AG08396 (cell line): ENCODE measurements at regions not wholly inside any gene's neighbourhood (a gene's known extent, or its start where the extent isn't known, plus 50 kb on each side); places are given as distances from the start of the nearest gene placed in this dataset.
A peak's percentile ranks its signal among the peaks of the same experiment; 100 is the strongest.
"Not testable (repeated sequence)": the region's sequence is repeated elsewhere in the genome, so short reads cannot be mapped to it uniquely, and the experiment has no call there.

Source experiments
- DNase-seq: peaks from one replicate; pipeline ENCODE4 v3.0.0; 2012; ENCODE audit warnings: low spot score, mixed read lengths

DNA sequence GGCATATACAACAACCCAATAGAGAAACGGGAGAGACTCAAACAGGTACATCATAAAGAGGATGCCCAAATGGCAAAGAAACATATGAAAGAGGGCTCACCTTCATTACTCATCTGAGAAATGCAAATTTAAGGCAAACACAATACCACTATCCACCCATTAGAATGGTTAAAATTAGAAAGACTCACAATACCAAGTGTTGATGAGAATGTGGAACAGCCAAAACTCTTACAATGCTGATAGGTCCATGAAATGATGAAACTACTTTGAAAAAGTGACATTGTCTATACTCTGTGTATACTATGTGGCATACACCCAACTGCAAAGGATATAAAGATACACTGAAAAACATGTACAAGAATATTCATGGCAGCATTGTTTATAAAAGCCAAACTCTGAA, 96.2 kb upstream of the TSHZ3 start:
- no peak for DNase-seq

DNA sequence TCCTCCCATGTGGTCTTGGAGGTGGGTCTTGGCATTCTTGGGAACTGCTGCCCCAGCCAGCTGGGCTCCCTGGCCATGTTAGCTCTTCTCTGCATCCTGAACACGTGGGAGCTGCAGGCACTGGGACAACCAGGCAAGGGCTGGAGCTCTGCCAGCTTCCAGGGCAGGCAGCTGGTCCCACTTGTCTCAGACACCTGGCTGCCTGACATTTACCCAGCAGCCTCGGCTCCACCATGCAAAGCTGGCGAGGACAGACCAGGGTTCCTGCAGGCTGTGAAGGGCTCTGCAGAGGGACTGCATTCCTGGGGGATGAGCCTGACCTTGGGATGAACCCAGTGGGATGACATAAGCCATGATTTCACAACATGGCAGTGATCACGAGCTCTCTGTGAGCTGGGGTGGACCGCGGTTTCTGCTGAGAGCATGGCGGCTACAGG, 99.0 kb upstream of the TSHZ3 start:
- DNase-seq, result peak; percentile 86

DNA sequence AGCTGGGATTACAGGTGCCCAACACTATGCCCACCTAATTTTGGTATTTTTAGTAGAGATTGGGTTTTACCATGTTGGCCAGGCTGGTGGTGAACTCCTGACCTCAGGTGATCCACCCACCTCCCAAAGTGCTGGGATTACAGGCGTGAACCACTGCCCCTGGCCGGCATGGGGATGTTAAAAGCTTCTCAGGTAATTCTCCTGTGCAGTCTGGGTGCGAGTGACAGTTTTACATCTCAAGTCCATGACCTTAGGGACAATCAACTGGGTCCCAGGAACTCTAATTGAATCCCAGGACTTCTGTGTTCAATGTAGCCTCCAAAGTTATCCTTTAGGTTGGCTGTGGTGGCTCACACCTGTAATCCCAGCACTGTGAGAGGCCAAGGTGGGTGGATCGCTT, 100.1 kb upstream of the TSHZ3 start:
- no peak for DNase-seq

DNA sequence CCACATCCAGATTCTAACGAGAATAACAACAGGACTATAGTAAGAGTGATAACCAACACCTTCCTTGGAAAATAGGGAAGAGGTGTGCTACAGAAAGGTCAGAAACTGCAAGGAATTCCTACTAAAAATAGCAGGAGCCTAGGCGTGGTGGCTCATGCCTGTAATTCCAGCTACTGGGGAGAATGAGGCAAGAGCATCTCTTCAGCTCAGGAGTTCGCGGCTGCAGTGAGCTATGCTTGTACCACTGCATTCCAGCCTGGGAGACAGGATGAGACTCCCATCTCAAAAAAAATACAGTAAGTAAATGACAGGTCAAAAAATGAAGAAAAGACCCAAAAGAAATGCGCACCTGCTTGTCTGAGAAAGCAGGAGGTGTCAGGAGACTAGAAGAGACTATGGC, 101.5 kb upstream of the TSHZ3 start:
- no peak for DNase-seq

DNA sequence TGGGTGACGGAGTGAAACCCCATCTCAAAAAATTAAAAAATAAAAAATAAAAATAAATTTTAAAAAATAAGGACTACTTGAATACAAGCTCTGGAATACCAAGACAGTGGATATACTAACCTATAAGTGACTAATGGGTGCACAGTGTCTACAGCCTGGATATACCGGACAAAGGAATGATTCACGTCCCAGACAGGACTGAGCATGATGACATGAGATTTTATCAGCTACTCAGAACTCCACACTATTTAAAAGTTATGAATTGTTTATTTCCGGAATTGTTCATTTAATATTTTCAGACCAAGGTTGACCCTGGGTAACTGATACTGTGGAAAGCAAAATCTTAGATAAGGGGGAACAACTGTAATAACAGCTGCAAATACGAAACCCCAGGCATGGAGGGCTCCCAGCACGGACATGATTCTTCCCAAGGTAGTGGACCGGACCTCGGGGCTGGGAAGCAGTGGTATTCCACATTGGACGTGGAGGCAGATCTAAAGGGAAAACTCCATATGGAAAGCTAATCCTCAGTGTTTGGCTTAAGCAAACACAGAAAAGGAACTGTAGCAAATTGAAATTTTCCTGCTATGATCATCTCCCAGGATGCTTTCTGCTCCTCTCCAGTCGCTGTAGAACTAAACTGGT, 102.6 kb upstream of the TSHZ3 start:
- no peak for DNase-seq

DNA sequence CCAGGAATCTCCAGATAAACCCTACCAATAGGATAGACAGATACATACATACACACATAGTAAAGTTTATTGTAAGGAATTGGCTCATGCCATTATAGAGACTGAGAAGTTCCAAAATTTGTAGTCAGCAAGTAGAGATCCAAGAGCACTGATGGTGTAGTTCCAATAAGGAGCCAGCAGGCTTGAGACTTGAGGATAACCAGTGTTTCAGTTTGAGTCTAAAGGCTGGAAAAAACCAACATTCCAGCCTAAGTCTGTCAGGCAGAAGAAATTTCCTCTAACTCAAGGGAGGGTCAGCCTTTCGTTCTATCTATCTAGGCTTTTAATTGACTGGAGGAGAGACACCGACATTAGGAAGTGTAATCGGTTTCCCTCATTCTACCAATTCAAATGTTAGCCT, 110.2 kb upstream of the TSHZ3 start:
- DNase-seq, result no peak

DNA sequence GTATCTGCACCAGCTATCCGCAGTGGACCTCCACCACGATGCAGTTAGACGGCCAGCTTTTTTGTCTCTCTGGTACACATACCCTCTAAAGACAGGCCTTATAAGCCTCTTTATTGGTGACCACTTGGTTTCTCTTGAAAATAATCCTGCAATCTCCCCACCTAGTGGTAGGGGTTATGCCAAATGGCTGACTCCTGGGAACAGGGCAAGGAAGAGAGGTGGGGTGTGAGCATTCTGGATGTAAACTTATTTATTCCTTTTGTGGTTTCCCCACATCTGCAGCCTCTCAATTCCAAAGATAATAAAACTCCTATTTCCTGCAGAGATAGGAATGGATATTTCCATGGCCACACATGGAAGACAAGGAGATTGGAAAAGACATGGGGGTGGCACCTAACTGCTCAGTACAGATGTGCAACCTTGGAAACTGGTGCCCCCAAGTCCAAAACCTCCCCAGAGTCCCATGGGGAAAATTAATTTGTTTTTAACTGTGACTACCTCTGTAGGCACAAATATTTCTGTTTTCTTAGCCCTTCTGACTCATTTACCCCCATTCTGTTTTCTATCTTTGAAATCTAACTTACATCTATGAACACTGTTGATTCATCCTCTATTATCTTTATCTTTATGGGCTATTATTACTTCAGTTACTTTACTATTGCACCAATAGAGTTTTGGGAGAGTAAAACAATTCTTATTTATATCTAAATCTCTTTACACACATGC, 112.7 kb upstream of the TSHZ3 start:
- no peak for DNase-seq

DNA sequence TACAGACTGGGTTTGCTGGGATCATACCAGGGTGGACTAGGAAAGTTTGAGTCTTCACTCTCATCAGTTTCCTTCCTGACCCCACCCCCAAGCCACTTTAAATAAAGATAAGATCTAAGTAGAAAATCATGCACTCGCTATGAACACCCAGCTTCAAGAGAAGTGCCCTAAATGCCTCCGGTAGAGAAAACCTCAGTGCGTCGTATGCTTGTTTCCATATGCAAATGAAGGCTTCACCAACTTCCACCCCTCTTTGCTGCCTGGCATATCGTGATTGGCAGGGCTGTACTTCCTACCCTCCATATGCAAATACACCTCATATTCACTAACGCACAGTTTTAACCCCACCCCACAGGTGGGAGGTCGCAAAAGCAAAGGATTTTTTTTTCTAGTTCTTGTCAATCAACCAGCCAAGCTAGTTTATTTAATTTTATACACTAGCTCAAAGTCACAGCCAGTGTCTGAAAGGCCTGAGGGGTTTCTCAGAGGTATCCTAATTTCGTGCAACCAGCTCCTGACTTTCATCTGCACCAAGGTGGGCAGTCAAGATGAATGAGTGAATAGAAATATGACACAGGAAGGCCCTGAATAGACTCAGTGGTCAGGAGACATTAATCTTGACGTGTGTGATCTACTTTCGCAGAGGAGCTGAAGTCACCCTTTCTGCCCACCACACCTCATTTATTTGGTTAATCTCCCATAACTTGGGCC, 121.1 kb upstream of the TSHZ3 start:
- DNase-seq, result no peak

DNA sequence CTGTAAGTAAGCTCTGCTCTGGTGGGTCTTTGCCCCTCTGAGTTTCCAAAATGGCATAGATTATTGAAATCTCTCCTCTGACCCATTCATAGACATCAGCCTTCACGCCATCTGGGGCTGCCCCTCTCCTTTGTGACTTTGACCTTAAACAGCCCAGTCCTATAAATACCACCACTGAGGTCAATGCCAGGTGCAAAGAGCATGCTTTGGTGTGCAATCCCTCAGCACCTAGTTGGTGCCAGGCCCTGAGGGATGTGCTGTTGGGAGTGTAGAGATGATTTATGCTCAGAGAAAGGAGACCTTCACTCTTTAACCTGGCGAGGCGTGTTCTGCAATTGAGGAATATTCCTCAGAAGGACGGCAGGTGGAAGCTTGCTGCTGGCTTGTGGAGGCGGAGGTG, 121.7 kb upstream of the TSHZ3 start:
- no peak for DNase-seq

DNA sequence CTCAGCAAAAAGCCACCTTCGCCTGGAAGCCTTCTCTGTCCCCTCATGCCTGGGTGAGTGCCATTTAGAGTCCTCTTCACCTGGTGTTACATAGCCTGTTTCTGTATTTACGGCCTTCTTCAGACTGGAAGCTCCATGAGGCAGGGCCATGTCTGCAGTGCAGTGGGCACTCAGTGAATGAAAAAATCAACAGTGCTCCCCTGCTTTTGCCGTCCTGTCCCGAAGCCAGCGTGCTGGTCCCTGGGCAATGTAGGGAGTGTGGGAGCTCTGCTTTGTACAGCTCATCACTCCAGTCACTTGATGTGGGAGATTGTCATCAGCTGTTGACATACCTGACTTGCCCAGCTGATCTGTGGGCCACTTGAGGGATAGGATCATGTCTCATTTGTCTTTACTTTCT, 129.0 kb upstream of the TSHZ3 start:
- no peak for DNase-seq

DNA sequence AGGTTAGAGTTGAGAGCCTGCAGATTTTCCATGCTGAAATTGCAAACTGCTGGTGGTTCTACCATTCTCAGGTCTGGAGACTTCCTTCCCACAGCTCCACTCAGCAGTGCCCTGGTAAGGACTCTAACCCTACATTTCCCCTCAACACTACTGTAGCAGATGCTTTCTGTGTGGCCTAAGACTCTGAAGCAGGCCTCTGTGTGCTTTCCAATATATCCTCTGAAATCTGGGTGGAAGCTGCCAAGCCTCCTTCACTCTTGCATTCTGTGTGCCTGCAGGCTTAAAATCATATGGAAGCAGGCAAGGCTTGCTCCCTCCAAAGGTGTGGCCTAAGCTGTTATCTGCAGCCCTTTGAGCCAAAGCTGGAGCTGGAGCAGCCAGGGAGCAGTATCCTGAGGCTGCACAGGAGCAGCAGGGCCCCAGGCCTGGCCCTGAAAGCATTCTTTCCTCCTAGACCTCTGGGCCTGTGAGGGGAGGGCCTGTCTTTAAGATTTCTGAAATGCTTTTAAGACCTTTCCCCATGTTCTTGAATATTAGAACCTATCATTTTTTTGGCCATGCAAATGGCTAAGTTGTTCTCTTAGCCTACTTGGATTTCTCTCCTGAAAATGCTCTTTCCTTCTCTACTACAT, 134.1 kb upstream of the TSHZ3 start:
- DNase-seq, result no peak

DNA sequence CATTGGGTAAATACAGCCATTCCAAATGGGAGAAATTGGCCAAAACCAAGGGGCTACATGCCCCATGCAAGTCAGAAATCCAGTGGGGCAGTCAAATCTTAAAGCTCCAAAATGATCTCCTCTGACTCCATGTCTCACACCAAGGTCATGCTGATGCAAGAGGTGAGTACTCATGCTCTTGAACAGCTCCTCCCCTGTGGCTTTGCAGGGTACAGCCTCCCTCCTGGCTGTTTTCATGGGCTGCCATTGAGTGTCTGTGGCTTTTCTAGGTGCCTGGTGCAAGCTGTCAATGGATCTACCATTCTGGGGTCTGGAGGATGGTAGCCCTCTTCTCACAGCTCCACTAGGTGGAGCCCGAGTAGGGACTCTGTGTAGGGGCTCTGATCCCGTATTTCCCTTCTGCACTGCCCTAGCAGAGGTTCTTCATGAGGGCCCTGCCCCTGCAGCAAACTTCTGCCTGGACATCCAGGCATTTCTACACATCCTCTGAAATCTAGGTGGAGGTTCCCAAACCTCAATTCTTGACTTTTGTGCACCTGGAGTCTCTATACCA, 135.7 kb upstream of the TSHZ3 start:
- DNase-seq, result not testable (repeated sequence)

DNA sequence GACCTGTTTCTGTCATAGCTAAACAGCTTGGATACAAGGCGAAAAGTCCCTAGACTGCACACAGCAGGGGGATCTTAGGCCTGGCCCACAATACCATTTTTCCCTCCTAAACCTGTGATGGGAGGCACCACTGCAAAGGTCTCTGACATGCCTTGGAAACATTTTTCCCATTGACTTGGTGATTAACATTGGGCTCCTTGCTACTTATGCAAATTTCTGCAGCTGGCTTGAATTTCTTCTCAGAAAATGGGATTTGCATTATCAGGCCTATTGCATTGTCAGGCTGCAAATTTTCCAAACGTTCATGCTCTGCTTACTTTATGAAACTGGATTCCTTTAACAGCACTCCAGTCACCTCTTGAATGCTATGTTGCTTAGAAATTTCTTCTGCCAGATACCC, 136.2 kb upstream of the TSHZ3 start:
- DNase-seq, result no peak

DNA sequence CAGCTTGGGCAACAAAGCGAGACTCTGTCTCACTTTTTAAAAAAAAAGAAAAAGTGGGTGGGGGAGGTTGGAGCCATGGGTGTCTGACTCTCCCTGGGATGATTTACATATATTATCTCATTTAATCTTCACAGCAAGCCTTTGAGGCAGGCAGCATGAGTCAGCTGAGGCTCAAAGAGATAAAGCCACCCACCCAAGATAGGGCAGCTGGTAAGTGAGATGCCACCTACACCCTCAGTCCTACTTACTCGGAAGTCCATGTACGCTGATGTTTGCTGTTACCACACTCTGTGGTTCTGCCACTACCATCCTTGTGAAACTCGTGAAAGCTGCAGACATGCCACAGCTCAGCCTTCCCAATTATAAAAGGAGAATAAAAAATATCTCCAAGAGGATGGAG, 142.0 kb upstream of the TSHZ3 start:
- DNase-seq, result no peak

DNA sequence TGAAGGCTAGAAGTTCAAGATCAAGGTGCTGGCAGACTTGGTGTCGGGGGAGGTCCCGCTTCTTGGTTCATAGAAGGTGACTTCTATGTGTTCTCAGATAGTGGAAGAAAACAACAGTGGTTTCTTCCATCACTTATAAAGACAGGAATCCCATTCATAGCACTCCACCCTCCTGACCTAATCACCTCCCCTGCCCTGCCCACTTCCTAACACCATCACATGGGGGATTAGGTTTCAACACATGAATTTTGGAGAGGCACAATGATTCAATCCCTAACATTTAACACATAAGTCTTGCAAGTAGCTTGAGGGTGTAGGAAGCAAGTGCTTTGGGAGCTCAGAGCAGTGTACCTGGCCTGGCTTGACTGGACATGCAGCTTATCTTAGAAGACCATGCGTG, 142.8 kb upstream of the TSHZ3 start:
- DNase-seq, result no peak

DNA sequence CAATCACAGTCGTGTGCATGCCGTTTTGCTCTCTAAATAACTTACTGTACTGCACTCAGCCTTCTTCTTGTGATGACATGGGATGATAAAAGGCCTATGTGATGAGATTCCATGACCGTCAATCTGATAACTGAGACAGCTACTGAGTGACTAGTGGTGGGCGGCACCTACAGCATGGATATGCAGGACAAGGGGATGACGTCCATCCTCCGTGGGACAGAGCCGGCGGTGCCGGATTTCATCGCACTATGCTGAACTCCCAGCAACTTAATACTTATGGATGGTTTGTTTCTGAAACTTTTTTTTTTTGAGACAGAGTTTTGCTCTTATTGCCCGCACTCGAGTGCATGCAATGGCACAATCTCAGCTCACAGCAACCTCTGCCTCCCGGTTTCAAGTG, 146.8 kb upstream of the TSHZ3 start:
- no peak for DNase-seq

DNA sequence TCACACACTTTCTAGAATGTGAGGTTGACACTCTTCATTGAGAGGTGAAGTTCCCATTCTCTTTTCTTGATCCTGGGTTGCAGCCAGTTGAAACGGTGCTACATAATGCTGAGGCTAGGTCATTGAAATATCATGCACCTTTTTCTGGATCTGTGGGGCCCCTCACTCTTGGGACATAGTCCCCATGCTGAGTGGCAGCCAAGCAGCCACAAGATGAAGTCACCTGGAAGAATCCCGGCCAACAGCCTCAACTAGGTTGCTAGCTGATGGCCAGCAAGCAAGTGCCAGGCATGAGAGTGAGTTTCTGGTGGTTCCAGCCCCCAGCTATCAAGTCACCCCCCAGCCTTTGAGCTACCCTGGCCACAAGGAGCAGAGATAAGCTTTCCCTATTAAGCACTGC, 148.5 kb upstream of the TSHZ3 start:
- DNase-seq, result no peak

DNA sequence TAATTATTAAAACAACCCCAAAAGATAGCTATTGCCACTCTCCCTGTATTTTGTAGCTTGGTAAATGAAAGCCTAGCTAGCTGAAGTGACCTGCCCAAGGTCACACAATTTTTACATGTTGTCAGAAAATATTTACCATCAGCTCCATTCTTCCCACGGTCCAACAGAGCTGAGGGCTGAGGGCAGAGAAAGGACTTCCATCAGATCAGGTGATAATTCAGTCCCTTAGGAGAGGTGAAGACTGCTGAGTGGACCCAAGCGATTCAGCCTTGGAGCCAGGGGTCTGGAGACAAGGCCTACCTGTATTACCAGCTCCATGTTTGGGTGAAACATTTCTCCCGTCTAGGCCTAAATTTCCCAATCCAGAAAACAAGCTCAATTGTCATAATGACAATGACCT, 149.5 kb upstream of the TSHZ3 start:
- no peak for DNase-seq

DNA sequence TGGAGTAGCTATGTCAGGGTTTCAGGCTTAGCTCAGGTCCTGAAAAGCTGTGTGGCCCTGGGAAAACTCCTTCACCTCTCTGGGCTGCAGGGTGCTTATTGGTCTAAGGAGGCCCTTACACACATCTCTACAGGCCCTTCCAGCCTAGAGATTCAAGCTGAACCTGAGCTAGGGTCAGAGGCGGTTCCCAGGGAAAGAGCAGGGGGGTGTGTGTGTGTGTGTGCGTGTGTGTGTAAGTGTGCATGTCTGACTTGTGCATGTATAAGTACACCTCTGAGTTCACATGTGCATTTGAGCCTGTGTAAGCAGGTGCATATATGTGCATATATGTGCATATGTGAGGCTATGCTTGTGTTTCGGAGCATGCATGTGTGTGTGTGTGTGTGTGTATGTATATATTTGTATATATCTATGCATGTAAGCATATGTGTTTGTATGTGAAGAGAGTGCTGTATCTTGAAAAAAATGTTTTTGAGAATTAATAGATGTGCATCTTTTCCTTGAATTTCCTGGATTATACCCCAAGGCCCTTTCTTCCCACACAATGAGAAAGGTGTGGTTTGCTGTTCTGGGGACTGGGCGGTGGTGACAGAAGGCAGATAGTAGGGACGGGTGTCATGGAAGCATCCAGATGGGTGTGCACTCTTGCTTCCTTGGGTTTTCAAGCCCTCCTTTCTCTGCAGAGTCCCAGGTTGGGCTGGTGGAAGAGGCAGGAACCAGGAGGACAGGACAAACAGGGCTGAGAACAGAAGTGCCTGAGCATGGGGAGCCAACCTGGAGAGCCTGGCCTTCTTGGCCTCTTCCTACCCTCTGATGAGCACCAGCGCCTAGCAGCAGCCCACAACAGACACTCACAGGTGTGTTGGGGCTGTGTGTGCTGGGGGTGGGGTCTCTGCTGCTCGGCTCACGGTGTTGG, 150.3 kb upstream of the TSHZ3 start:
- no peak for DNase-seq

DNA sequence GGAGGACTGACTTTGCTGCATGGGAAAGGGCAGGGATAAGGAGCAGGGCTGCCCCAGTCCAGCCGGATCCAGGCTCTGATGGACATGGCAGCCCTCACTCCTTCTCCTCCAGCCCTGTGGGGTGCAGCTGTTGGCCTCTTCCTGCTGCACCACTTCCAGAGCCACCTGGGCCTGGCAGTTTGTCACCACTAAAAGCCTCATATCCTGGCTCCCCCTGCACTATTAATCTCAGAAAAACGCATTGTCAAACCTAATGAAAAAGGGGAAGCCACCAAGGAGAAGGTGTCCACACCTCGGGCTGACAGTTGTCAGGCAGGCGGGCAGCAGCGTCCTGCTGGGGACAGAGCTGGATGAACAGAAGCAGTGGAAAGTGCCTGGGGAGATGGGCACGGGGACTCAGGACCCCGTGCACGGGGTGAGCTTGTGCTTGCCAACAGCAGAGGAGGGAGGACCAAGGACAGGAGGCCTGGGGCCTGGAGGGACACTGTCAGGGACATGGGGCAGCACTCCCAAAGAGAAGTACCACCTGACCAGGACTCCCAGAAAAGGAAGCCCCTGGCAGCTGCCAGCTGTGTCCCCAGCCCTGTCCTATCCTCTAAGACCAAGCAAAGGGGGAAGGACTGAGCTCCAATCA, 151.1 kb upstream of the TSHZ3 start:
- no peak for DNase-seq

DNA sequence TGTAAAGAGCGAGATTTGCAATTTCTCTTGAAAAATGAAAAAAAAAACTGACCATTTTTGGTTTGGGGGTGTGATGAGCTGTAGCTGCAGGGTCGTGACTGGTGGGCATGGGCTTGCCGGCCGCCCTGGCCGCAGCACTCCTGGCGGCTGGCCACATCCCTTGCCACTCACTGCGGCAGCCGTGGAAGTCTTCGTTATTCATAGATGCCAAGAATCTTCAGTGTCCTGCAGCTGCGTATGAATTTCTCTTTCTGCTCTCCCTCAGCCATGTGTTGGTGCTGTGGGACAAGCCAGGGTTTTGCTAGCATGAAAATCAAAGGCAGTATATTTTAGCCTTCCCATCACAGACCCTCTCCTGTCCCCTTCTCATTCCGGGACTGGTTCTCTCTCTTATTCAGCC, 151.7 kb upstream of the TSHZ3 start:
- DNase-seq, result no peak
